Keratinocyte (primary cell): ENCODE measurements at regions not wholly inside any gene's neighbourhood (a gene's known extent, or its start where the extent isn't known, plus 50 kb on each side); places are given as distances from the start of the nearest gene placed in this dataset.

Experiments used
- DNase-seq: peaks from one replicate; pipeline ENCODE4 v3.0.0-alpha.2; 2011; ENCODE audit warnings: low read depth, missing footprints, low spot score
- FAIRE-seq: peaks from 2 replicates; lab custom pipeline; 2011; peaks lifted over from hg19 to GRCh38; lab: Jason Lieb, UNC
- H2AFZ ChIP-seq: 2 replicates; pipeline ENCODE4 v1.6.0; 2012; ENCODE audit warnings: low read length, control low read depth, inconsistent platforms; ENCODE audit not compliant: control insufficient read depth
- H3K27ac ChIP-seq: 2 replicates; pipeline ENCODE4 v1.5.1; 2011; ENCODE audit warnings: low read length; ENCODE audit not compliant: control insufficient read depth, insufficient read depth
- H3K27me3 ChIP-seq: 3 replicates; pipeline ENCODE4 v1.6.0; 2011; ENCODE audit warnings: low read length; ENCODE audit not compliant: control insufficient read depth, insufficient read depth; ENCODE audit errors: extremely low read depth
- H3K36me3 ChIP-seq, 2 experiments: 2 replicates in 1 of 2; 3 replicates in 1 of 2; pipeline ENCODE4 v1.5.1; 2011; ENCODE audit warnings: low read length in 2 of 2, mild to moderate bottlenecking in 1 of 2; ENCODE audit not compliant: control insufficient read depth in 2 of 2, insufficient read depth in 2 of 2; ENCODE audit errors: extremely low read depth in 1 of 2
- H3K4me1 ChIP-seq: 3 replicates; pipeline ENCODE4 v1.5.1; 2011; ENCODE audit warnings: low read length; ENCODE audit not compliant: control insufficient read depth, insufficient read depth; ENCODE audit errors: extremely low read depth
- H3K4me2 ChIP-seq: 3 replicates; pipeline ENCODE4 v1.6.0; 2011; ENCODE audit warnings: low read depth, low read length; ENCODE audit not compliant: control insufficient read depth, insufficient read depth; ENCODE audit errors: extremely low read depth
- H3K4me3 ChIP-seq, 3 experiments: fragments of 200-600 bp in 1 of 3; sonication (generic) in 1 of 3; 2 replicates in 2 of 3; 3 replicates in 1 of 3; pipeline ENCODE4 v1.5.1; 2011 to 2016; ENCODE audit warnings: low read length in 3 of 3, mild to moderate bottlenecking in 3 of 3, control low read depth in 2 of 3, inconsistent platforms in 1 of 3, low read depth in 1 of 3, mixed read lengths in 1 of 3, mixed run types in 1 of 3, moderate library complexity in 1 of 3; ENCODE audit not compliant: control insufficient read depth in 2 of 3, insufficient read depth in 2 of 3; ENCODE audit errors: extremely low read depth in 1 of 3
- H3K79me2 ChIP-seq: 2 replicates; pipeline ENCODE4 v1.6.0; 2012; ENCODE audit warnings: low read length; ENCODE audit not compliant: control insufficient read depth, insufficient read depth
- H3K9ac ChIP-seq: 3 replicates; pipeline ENCODE4 v1.6.0; 2011; ENCODE audit warnings: low read length; ENCODE audit not compliant: control insufficient read depth, insufficient read depth; ENCODE audit errors: extremely low read depth
- H3K9me1 ChIP-seq: 3 replicates; pipeline ENCODE4 v1.6.0; 2011; ENCODE audit warnings: low read length; ENCODE audit not compliant: control insufficient read depth, insufficient read depth; ENCODE audit errors: extremely low read depth
- H3K9me3 ChIP-seq: 2 replicates; pipeline ENCODE4 v1.5.1; 2012; ENCODE audit warnings: low read depth, low read length; ENCODE audit not compliant: control insufficient read depth
- H4K20me1 ChIP-seq: 3 replicates; pipeline ENCODE4 v1.6.0; 2011; ENCODE audit warnings: low read length; ENCODE audit not compliant: control insufficient read depth, insufficient read depth; ENCODE audit errors: extremely low read depth
- EZH2 ChIP-seq: IDR thresholded peaks from one replicate; pipeline ENCODE4 v1.6.1; 2012; ENCODE audit warnings: inconsistent platforms, mild to moderate bottlenecking, low read length, moderate library complexity
- dilution Hi-C: fragments of 300-500 bp; cut with MboI; formaldehyde crosslinking; loops from one replicate; pipeline ENCODE4 v1.7.0; 2020; ENCODE audit warnings: low sequenced_read_pairs; ENCODE audit not compliant: extremely low pct_ligation_motif_present
- TF ChIP-seq, protein P1 (sequence below), 3 experiments: IDR thresholded peaks in 1 of 3; conservative IDR thresholded peaks in 1 of 3; optimal IDR thresholded peaks in 1 of 3; 2 replicates in 2 of 3; 3 replicates in 1 of 3; pipeline versions ENCODE3 to v1.5.1; 2011; ENCODE audit warnings: low read length in 3 of 3, mild to moderate bottlenecking in 3 of 3, moderate library complexity in 2 of 3, control low read depth in 1 of 3, inconsistent platforms in 1 of 3; ENCODE audit not compliant: insufficient read depth in 2 of 3; ENCODE audit errors: extremely low read depth in 1 of 3

- dilution Hi-C loops = no loop called here
Measured at GRCh38 chr2:34664266-34664665, 1065.2 kb upstream of the FAM98A start.

GRCh38 chr2:34663314-34663713 lies 1064.2 kb upstream of the FAM98A start:
- dilution Hi-C loops = no loop called here
- H3K27me3 ChIP-seq = no peaks in the 10 kb centered on the region
- no peak overlapping the region for H2AFZ ChIP-seq
- H3K9ac ChIP-seq = no peak overlapping the region
- H3K79me2 ChIP-seq = no peaks in the 10 kb centered on the region
- H3K4me1 ChIP-seq = no peaks in the 10 kb centered on the region
- no peaks in the 10 kb centered on the region for H3K9me3 ChIP-seq
- no peak overlapping the region for H3K4me2 ChIP-seq
- TF ChIP-seq, protein P1, sequence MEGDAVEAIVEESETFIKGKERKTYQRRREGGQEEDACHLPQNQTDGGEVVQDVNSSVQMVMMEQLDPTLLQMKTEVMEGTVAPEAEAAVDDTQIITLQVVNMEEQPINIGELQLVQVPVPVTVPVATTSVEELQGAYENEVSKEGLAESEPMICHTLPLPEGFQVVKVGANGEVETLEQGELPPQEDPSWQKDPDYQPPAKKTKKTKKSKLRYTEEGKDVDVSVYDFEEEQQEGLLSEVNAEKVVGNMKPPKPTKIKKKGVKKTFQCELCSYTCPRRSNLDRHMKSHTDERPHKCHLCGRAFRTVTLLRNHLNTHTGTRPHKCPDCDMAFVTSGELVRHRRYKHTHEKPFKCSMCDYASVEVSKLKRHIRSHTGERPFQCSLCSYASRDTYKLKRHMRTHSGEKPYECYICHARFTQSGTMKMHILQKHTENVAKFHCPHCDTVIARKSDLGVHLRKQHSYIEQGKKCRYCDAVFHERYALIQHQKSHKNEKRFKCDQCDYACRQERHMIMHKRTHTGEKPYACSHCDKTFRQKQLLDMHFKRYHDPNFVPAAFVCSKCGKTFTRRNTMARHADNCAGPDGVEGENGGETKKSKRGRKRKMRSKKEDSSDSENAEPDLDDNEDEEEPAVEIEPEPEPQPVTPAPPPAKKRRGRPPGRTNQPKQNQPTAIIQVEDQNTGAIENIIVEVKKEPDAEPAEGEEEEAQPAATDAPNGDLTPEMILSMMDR (optimal IDR thresholded peaks at IDR 0.05 in 1 of 3, IDR thresholded peaks at IDR 0.05 in 1 of 3, conservative IDR thresholded peaks at IDR 0.05 in 1 of 3; ENCODE audit: extremely low read depth in 1 of 3, insufficient read depth in 2 of 3, low read length in 3 of 3) = no peak
- TF ChIP-seq EZH2 = no peak
- no peak overlapping the region for H3K4me3 ChIP-seq
- no peak overlapping the region for H3K27ac ChIP-seq
- no peak for DNase-seq
- no peaks in the 10 kb centered on the region for H3K36me3 ChIP-seq
- no peak for FAIRE-seq
- H3K9me1 ChIP-seq = no peaks in the 10 kb centered on the region
- no peaks in the 10 kb centered on the region for H4K20me1 ChIP-seq

More at GRCh38 chr2:34664266-34664665, 1065.2 kb upstream of the FAM98A start:
- no peaks in the 10 kb centered on the region for H3K36me3 ChIP-seq
- no peaks in the 10 kb centered on the region for H3K9me1 ChIP-seq
- H3K9me3 ChIP-seq = no peaks in the 10 kb centered on the region
- FAIRE-seq (no peak), DNase-seq (no peak)
- no peaks in the 10 kb centered on the region for H3K27me3 ChIP-seq
- H3K27ac ChIP-seq = no peak overlapping the region
- no peak overlapping the region for H3K9ac ChIP-seq
- H3K4me3 ChIP-seq = no peak overlapping the region
- no peaks in the 10 kb centered on the region for H3K4me1 ChIP-seq
- no peak overlapping the region for H2AFZ ChIP-seq
- no peaks in the 10 kb centered on the region for H4K20me1 ChIP-seq
- no peak overlapping the region for H3K4me2 ChIP-seq
- TF ChIP-seq, protein P1 (optimal IDR thresholded peaks at IDR 0.05 in 1 of 3, IDR thresholded peaks at IDR 0.05 in 1 of 3, conservative IDR thresholded peaks at IDR 0.05 in 1 of 3; ENCODE audit: extremely low read depth in 1 of 3, insufficient read depth in 2 of 3, low read length in 3 of 3) = no peak
- no peak for TF ChIP-seq EZH2
- no peaks in the 10 kb centered on the region for H3K79me2 ChIP-seq
